ENCODE measurements at regions not wholly inside any gene's neighbourhood (a gene's known extent, or its start where the extent isn't known, plus 50 kb on each side); places are given as distances from the start of the nearest gene placed in this dataset.

DNA sequence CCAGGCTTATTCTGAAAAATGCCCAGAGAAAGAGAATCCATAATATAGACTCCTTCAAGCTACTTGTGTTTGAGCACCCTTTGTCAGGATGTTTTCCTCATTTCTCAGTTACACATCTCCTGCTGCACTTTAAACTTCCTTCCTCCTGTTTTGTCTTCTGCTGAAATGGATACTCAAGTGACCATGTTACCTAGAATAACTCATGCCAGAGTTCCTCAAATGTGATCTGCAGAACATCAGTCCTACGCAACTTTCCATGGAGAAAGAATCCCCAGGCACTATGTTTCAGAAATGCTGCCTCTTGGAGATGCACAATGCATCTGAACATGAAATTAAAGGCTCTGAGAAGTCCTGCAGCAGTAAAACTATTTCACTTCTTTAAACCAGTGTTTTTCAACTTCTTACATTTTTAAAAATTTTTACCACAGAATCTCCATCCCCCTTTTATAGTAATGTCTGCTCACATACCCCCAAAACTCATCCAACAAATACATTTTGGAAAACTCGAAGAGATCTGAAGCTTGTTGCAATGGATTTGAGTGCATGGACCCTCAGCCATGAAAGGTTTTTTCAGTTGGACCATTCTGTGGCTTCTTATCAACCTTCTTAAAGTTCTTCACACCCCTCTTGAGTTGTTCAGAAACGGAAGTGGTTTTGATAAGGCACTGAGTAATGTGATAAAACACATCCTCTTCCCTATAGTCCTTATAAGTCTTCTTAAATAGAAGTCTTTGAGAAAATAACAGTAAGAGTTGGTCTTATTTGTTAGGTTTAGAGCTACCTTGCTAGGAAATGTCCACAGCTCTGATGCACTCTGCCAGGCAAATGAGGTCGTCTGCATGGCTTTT, 84.5 kb upstream of the KCNA1 start:
- TF ChIP-seq, protein P1, sequence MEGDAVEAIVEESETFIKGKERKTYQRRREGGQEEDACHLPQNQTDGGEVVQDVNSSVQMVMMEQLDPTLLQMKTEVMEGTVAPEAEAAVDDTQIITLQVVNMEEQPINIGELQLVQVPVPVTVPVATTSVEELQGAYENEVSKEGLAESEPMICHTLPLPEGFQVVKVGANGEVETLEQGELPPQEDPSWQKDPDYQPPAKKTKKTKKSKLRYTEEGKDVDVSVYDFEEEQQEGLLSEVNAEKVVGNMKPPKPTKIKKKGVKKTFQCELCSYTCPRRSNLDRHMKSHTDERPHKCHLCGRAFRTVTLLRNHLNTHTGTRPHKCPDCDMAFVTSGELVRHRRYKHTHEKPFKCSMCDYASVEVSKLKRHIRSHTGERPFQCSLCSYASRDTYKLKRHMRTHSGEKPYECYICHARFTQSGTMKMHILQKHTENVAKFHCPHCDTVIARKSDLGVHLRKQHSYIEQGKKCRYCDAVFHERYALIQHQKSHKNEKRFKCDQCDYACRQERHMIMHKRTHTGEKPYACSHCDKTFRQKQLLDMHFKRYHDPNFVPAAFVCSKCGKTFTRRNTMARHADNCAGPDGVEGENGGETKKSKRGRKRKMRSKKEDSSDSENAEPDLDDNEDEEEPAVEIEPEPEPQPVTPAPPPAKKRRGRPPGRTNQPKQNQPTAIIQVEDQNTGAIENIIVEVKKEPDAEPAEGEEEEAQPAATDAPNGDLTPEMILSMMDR (IDR thresholded peaks at IDR 0.05; ENCODE audit: poor library complexity): no peak
- no peak for TF ChIP-seq EZH2phosphoT487 (IDR thresholded peaks at IDR 0.05; ENCODE audit: low read depth, severe bottlenecking, unreplicated experiment)
